ENCODE measurements at regions not wholly inside any gene's neighbourhood (a gene's known extent, or its start where the extent isn't known, plus 50 kb on each side); places are given as distances from the start of the nearest gene placed in this dataset.

DNA sequence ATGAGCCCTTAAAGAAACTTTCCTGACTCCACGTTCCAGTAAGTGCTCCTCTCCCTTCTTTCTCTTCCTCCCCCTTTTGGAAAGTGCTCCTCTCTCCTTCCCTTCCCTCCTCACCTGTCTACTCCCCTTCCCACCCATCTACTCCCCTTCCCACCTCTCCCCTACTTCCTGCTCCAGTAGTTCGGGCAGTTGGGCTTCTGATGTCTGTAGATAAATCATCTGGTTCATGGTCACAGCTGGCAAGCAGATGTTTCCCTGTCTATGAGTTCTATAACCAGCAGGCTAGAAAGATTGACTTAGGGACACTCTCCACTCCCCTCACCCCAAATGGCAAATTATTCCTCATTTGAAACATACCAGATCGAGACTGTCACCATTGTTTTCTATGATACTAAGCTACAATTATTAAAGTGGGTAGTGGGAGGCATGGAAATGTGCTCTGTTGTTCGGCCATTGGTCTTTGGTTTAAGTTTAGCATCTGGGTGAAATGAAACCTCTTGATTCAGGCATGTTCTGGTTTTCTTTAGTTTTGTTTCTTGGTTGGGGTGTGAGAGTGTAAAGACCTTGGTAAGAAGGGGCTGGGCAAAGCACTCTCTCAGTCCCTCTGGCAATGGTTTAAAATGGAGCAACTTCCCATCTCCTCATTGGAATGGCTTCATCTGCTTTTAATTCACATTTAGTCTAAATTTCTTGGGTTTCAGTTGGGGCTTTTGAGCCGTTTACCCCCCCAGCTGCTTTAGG lies 413.2 kb upstream of the SPRED2 start:
- Mint-ChIP-seq H3K36me3 (ENCODE audit: low read depth) (no peaks in the 10 kb centered on the region), H3K27me3 (no peaks in the 10 kb centered on the region), H3K4me3 (no peak overlapping the region), H3K4me1 (no peaks in the 10 kb centered on the region), H3K27ac (no peak overlapping the region)
- no peak for ATAC-seq
- no peak for DNase-seq
- no peaks in the 10 kb centered on the region for H3K9me3 ChIP-seq (ENCODE audit: control insufficient read depth, low read length, poor library complexity, severe bottlenecking)

DNA sequence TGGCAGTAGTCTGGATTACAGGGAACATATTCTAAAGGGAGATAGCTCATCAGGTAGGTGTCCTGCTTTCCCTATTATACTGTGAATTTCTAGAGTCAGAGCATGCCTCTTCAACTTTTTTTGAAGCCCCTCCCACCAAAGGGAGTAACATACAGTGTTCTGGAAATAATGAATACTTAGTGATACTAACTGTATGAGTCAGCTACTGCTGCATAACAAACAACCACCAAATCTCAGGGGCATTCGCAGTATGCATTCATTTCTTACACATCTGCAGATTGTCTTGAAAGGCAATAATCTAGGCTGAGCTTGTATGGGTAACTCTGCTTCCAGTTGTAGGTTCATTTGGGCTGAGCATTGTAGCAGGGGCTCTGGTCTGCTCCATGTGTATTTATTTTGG lies 409.7 kb upstream of the SPRED2 start:
- Mint-ChIP-seq H3K4me3 (no peak overlapping the region), H3K4me1 (no peaks in the 10 kb centered on the region), H3K36me3 (ENCODE audit: low read depth) (no peaks in the 10 kb centered on the region), H3K27ac (no peak overlapping the region), H3K27me3 (no peaks in the 10 kb centered on the region)
- DNase-seq (no peak), ATAC-seq (no peak)
- no peaks in the 10 kb centered on the region for H3K9me3 ChIP-seq (ENCODE audit: control insufficient read depth, low read length, poor library complexity, severe bottlenecking)

DNA sequence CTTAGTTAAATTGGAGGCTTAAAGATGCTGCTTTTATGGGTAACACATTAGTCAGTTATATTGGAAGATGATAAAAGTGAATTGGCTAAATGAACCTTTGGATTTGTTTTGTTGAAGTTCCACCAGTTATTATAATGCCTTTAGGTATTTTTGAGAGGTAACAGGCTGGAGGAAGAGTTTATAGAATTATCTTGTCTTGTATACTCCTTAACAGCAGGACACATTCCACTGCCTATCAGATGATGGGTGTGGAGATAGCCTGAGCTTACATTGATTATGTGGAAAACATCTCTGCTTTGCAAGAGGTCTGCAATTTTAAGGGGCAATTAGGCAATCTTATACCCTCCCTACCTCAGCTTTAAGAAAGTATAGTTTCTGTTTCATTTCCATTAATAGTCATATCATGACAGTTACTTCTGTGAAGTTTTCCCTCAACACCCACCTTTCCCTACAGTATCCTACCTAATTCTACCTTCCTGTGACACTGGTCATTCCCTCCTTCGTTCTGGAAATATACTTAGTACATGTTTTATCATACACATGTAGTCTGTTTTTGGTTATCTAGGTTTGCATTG lies 403.7 kb upstream of the SPRED2 start:
- no peak overlapping the region for H3K27ac Mint-ChIP-seq
- peaks cover 12% of the 10 kb centered on the region for H3K27me3 Mint-ChIP-seq
- DNase-seq: no peak

DNA sequence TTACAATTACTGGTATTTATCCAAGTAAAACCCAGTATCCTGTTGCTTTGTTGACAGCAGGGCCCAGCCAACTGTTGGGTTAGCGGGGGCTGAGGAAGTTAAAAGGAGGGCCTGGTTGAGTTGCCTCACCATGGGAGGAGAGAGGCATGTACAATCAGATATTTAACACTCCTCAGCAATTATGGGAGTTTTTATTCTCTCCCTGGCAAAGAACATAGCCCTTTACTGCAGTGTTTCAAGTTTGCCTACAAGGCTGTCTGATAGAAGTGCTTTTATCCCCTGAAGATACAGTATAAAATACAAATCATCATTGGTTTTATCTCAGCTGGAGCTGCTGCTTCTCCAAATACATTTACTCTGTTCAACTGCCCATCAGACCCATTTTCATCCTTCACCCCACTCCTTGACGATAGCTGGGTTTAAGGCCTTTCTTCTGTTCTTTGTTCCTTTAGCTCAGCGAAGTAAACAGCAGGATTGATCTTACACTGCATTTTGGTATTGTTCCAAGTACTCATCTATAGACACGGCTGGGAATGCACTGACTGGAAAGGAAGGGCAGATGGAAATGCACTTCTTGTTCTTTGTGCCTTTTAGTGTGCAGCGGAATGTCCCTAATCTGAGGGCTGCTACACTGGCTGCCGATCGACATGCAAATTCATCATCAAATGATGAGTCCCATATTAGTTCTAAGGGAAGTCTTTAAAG lies 402.5 kb upstream of the SPRED2 start:
- H3K4me1 Mint-ChIP-seq: no peaks in the 10 kb centered on the region
- H3K27ac Mint-ChIP-seq: no peak overlapping the region
- DNase-seq (no peak), ATAC-seq (no peak)
- peaks cover 17% of the 10 kb centered on the region for H3K27me3 Mint-ChIP-seq
- no peaks in the 10 kb centered on the region for H3K9me3 ChIP-seq (ENCODE audit: control insufficient read depth, low read length, poor library complexity, severe bottlenecking)
- no peaks in the 10 kb centered on the region for H3K36me3 Mint-ChIP-seq (ENCODE audit: low read depth)
- H3K4me3 Mint-ChIP-seq: no peak overlapping the region

More for the DNA sequence above, 403.7 kb upstream of the SPRED2 start:
- H3K4me3 Mint-ChIP-seq: no peak overlapping the region
- H3K36me3 Mint-ChIP-seq (ENCODE audit: low read depth): no peaks in the 10 kb centered on the region
- H3K9me3 ChIP-seq (ENCODE audit: control insufficient read depth, low read length, poor library complexity, severe bottlenecking): no peaks in the 10 kb centered on the region
- no peaks in the 10 kb centered on the region for H3K4me1 Mint-ChIP-seq
- ATAC-seq: no peak

DNA sequence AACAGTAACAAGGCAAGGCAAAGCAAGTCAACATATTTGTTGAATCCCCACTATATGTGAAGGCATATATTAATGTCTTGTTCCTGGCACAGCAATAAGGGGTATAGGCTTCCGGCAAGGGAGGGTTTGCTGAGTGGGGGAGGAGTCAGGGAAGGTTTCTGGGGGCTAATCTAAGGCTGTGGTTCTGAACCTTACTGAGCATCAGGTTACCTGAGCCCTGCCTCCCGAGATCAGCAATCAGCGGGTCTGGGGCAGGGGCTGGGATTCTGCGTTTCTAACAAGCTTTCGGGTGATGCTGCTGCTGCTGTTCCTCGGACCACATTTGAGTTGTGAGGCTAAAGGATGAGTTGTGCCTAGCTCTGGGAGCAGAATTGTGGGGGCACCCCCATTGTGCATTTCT lies 401.7 kb upstream of the SPRED2 start:
- Mint-ChIP-seq H3K4me3 (no peak overlapping the region), H3K4me1 (no peaks in the 10 kb centered on the region), H3K36me3 (ENCODE audit: low read depth) (no peaks in the 10 kb centered on the region), H3K27ac (no peak overlapping the region), H3K27me3 (peaks cover 22% of the 10 kb centered on the region)
- DNase-seq (no peak), ATAC-seq (no peak)
- no peaks in the 10 kb centered on the region for H3K9me3 ChIP-seq (ENCODE audit: control insufficient read depth, low read length, poor library complexity, severe bottlenecking)

DNA sequence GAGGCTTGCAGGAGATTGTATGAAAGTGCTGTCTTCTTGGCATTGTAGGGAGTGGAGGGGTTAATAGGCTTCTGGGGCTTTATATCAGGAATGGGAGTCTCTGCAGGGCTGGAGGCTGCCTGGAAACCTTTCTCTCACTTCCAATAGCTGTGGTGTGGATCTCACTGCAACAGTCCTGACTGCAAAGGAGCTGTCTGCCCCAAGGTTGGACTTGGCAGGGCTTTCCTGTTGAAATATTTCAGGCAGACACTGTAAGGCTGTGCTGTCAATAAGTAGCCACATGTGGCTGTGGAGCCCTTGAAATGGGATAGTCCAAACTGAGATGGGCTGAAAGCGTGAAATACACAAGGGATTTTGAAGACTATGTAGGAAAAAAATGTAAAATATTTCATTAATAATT lies 399.1 kb upstream of the SPRED2 start:
- Mint-ChIP-seq H3K4me3 (no peak overlapping the region), H3K4me1 (no peaks in the 10 kb centered on the region), H3K36me3 (ENCODE audit: low read depth) (no peaks in the 10 kb centered on the region), H3K27me3 (peaks cover 25% of the 10 kb centered on the region), H3K27ac (no peak overlapping the region)
- DNase-seq: no peak
- no peak for ATAC-seq
- H3K9me3 ChIP-seq (ENCODE audit: control insufficient read depth, low read length, poor library complexity, severe bottlenecking): no peaks in the 10 kb centered on the region

DNA sequence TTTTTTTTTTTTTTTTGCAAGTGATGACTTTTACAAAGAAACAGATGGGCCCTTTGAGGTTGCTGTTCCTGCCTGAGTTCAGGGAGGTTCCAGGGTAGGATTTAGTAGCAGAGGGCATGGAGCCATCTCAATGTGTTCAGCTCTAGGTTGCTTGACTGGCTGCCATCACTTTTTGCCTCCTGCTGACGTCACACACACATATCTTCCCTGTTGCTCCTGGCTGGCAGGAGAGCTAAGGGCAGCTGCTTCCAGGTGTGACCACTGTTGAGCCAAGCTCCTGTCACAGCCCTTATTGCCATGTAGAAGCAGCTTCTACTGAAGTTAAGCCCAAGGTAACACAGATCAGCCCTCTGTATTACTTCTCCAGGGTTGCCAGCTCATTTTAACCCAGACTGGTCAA lies 394.2 kb upstream of the SPRED2 start:
- no peak for ATAC-seq

DNA sequence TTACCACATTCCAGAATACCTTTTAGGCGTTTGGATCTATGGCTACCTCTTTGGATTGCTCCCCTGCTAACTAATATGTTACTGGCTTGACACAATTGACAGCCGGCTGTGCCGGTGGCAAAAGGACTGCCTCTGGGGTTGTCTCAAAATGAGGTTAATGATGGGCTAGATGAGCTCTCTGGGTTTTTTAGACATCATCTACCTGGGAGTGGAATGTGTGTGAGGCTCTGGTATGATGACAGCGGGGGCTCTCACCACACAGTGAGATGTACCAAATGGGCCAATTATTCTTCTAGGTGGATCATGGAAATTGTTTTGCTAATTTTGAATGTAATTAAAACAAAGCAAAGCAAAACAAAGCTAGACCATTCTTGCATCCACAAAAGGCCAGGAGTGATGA lies 391.1 kb upstream of the SPRED2 start:
- Mint-ChIP-seq H3K27ac (no peak overlapping the region), H3K36me3 (ENCODE audit: low read depth) (no peaks in the 10 kb centered on the region), H3K4me1 (no peaks in the 10 kb centered on the region), H3K4me3 (no peak overlapping the region), H3K27me3 (no peaks in the 10 kb centered on the region)
- ATAC-seq (no peak), DNase-seq (no peak)
- H3K9me3 ChIP-seq (ENCODE audit: control insufficient read depth, low read length, poor library complexity, severe bottlenecking): no peaks in the 10 kb centered on the region

More for the DNA sequence above, 394.2 kb upstream of the SPRED2 start:
- Mint-ChIP-seq H3K27ac (no peak overlapping the region), H3K27me3 (peaks cover 13% of the 10 kb centered on the region), H3K4me1 (no peaks in the 10 kb centered on the region), H3K36me3 (ENCODE audit: low read depth) (no peaks in the 10 kb centered on the region), H3K4me3 (no peak overlapping the region)
- DNase-seq: no peak
- H3K9me3 ChIP-seq (ENCODE audit: control insufficient read depth, low read length, poor library complexity, severe bottlenecking): no peaks in the 10 kb centered on the region

DNA sequence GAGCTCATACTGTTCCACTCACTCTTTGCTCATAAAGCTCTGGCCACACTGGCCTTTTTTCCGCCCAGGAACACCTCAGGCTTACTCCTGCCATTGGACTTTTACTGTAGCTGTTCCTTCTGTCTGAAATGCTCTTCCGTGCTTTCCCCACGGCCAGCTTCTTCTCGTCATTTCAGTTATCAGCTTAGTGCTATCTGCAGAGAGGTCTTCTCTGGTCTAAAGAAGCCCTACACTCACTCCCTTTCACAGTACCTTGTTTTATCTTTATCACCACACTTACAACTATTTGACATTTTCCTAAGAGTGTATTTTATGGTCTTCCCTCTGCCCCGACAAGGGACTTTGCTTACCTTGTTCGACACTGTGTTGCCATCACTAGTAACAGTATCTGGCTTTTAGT lies 388.1 kb upstream of the SPRED2 start:
- Mint-ChIP-seq H3K27me3 (no peaks in the 10 kb centered on the region), H3K27ac (no peak overlapping the region), H3K4me3 (no peak overlapping the region), H3K4me1 (no peaks in the 10 kb centered on the region), H3K36me3 (ENCODE audit: low read depth) (no peaks in the 10 kb centered on the region)
- DNase-seq (no peak), ATAC-seq (no peak)
- no peaks in the 10 kb centered on the region for H3K9me3 ChIP-seq (ENCODE audit: control insufficient read depth, low read length, poor library complexity, severe bottlenecking)

DNA sequence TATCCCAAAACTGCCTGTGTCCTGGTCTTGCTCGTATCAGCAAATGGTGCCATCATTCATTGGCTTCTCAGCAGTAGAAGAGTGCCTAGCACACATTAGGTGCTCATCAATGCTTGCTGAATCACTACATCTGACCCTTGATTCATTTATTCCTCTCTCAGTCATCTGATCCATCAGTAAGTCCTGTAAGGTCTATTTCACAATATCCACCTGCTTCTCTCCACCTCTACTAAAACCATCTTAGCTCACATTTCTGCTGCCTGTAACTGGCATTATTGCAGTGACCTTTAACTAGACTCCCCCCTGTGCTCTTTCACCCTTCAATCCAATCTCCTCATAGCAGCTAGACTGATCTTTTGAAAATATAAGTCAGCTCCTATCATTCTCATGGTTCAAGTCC lies 387.6 kb upstream of the SPRED2 start:
- H3K9me3 ChIP-seq (ENCODE audit: control insufficient read depth, low read length, poor library complexity, severe bottlenecking): no peaks in the 10 kb centered on the region
- Mint-ChIP-seq H3K4me3 (no peak overlapping the region), H3K27ac (no peak overlapping the region), H3K4me1 (no peaks in the 10 kb centered on the region), H3K36me3 (ENCODE audit: low read depth) (no peaks in the 10 kb centered on the region), H3K27me3 (no peaks in the 10 kb centered on the region)
- no peak for ATAC-seq
- no peak for DNase-seq

DNA sequence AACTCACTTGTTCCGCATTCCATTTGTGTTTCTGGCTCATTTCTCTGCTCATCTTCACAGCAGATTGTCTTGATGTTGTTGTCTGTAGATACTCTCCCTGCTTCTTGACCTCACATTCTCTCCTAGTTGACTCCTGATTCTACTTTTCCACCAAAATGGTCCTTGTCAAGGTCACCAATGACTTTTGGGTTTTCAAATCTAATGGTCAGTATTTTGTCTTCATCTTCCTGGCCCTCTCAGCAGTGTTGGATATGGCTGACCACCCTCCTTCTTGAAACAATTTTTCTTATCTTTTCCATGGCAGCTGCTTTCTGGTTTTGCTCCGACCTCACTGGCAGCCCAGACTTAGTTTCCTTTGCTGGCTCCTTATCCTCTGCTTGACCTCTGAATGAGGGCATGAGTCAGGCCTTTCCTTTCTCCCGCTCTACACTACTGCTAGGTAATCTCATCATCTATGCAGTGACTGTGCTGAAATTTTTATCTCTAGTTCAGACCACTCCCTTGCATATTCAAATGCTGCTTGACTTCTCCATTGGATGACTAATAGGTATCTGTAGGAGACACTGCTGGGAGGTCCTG lies 386.6 kb upstream of the SPRED2 start:
- Mint-ChIP-seq H3K36me3 (ENCODE audit: low read depth) (no peaks in the 10 kb centered on the region), H3K27ac (no peak overlapping the region), H3K27me3 (no peaks in the 10 kb centered on the region), H3K4me3 (no peak overlapping the region), H3K4me1 (no peaks in the 10 kb centered on the region)
- ATAC-seq: no peak
- no peaks in the 10 kb centered on the region for H3K9me3 ChIP-seq (ENCODE audit: control insufficient read depth, low read length, poor library complexity, severe bottlenecking)
- DNase-seq: no peak

DNA sequence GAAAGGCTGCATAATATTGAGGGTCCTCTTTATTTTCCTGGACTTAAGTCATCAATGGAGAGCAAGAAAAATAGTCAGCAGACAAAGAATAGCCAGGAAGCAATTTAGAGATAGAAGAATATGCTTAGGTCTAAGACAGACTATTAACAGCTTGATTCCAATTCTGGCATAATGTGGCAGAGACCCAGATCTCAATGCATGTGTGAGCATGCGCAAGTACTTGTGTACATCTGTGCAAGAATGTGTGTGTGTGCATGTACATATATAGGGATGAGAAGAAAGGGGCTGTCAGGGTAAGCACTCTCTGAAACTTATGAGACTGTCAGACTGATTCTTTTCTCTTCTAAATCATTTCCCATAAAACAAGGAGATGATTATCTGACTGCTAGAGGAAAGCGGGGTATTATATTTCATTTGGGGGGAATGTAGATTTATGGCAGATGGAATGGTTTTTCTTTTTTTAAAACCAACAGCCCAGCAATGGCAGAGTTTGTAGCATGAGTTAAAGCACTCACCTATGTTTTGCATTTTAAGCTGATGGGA lies 381.3 kb upstream of the SPRED2 start:
- no peak for DNase-seq
- Mint-ChIP-seq H3K4me3 (no peak overlapping the region), H3K4me1 (no peaks in the 10 kb centered on the region), H3K27ac (no peak overlapping the region), H3K36me3 (ENCODE audit: low read depth) (no peaks in the 10 kb centered on the region), H3K27me3 (no peaks in the 10 kb centered on the region)
- ATAC-seq: no peak
- H3K9me3 ChIP-seq (ENCODE audit: control insufficient read depth, low read length, poor library complexity, severe bottlenecking): no peaks in the 10 kb centered on the region

DNA sequence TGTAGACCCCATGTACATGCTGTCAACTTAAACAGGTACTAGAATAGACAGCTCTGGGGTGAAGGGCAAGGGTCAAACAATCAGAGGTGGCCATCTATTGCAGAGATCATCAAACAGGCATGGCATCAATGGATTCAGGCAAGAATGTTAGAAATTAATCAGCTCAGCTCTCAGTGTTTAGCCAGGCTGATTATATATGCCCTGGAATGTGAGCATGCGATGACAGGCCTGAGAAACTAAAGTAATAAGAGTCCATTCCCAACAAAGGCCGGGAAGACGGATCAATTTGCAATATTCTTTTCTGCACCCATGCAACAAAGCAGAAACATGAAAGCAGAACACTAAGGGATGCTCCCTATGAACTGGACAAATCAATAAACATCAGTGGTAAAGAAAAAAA lies 380.5 kb upstream of the SPRED2 start:
- no peak overlapping the region for H3K27ac Mint-ChIP-seq
- H3K36me3 Mint-ChIP-seq (ENCODE audit: low read depth): no peaks in the 10 kb centered on the region

More for the DNA sequence above, 380.5 kb upstream of the SPRED2 start:
- Mint-ChIP-seq H3K4me3 (no peak overlapping the region), H3K4me1 (no peaks in the 10 kb centered on the region), H3K27me3 (no peaks in the 10 kb centered on the region)
- ATAC-seq (no peak), DNase-seq (no peak)
- H3K9me3 ChIP-seq (ENCODE audit: control insufficient read depth, low read length, poor library complexity, severe bottlenecking): no peaks in the 10 kb centered on the region

All from T-helper 17 cell (primary cell).